HG02759 (cell line): ENCODE measurements at regions not wholly inside any gene's neighbourhood (a gene's known extent, or its start where the extent isn't known, plus 50 kb on each side); places are given as distances from the start of the nearest gene placed in this dataset.
A peak's percentile ranks its signal among the peaks of the same experiment; 100 is the strongest.

Experiments used
- ATAC-seq: cut with Tn5 transposase; IDR thresholded peaks from one replicate; pipeline ENCODE4 v1.9.1; 2021; ENCODE audit warnings: mild to moderate bottlenecking, moderate library complexity; ENCODE audit not compliant: unreplicated experiment

- no peak for ATAC-seq
These were observed 293.2 kb downstream of the DUSP10 start for GRCh38 chr1:221448585-221449175.

GRCh38 chr1:221449194-221449593 lies 292.7 kb downstream of the DUSP10 start:
- no peak for ATAC-seq

- no peak for ATAC-seq
These were observed 292.0 kb downstream of the DUSP10 start for GRCh38 chr1:221449801-221450470.

GRCh38 chr1:221451741-221452140 lies 290.1 kb downstream of the DUSP10 start:
- no peak for ATAC-seq

GRCh38 chr1:221454096-221454495 lies 287.8 kb downstream of the DUSP10 start:
- ATAC-seq: no peak

GRCh38 chr1:221456918-221457317 lies 285.0 kb downstream of the DUSP10 start:
- no peak for ATAC-seq

GRCh38 chr1:221457685-221458446 lies 284.0 kb downstream of the DUSP10 start:
- ATAC-seq: no peak

GRCh38 chr1:221458447-221459156 lies 283.3 kb downstream of the DUSP10 start:
- ATAC-seq: no peak

GRCh38 chr1:221459558-221459957 lies 282.3 kb downstream of the DUSP10 start:
- no peak for ATAC-seq

GRCh38 chr1:221462345-221462744 lies 279.5 kb downstream of the DUSP10 start:
- no peak for ATAC-seq

GRCh38 chr1:221468546-221468945 lies 273.3 kb downstream of the DUSP10 start:
- no peak for ATAC-seq

- ATAC-seq: no peak
These were observed 272.4 kb downstream of the DUSP10 start for GRCh38 chr1:221469476-221469875.

GRCh38 chr1:221470000-221470698 lies 271.7 kb downstream of the DUSP10 start:
- ATAC-seq: no peak

GRCh38 chr1:221473411-221473810 lies 268.5 kb downstream of the DUSP10 start:
- ATAC-seq: no peak

- ATAC-seq: no peak
These were observed 264.6 kb downstream of the DUSP10 start for GRCh38 chr1:221477252-221477651.

- ATAC-seq: peak; percentile 88
These were observed 263.6 kb downstream of the DUSP10 start for GRCh38 chr1:221478050-221478949.

- ATAC-seq: no peak
These were observed 253.9 kb downstream of the DUSP10 start for GRCh38 chr1:221487781-221488524.

GRCh38 chr1:221488550-221488949 lies 253.3 kb downstream of the DUSP10 start:
- no peak for ATAC-seq

- no peak for ATAC-seq
These were observed 247.2 kb downstream of the DUSP10 start for GRCh38 chr1:221494670-221495069.
